Spleen (tissue), 11 donors: ENCODE measurements at regions not wholly inside any gene's neighbourhood (a gene's known extent, or its start where the extent isn't known, plus 50 kb on each side); places are given as distances from the start of the nearest gene placed in this dataset.

ENCODE experiments used
- DNase-seq: peaks from one replicate; pipeline ENCODE4 v3.0.0-alpha.2; 2020
- H3K27ac ChIP-seq, 8 donors: fragments of 200-600 bp; sonication (generic) in 7 of 8; 1 replicate in 4 of 8; 2 replicates in 4 of 8; pipeline versions ENCODE4 v1.5.0 to v1.8.0; 2016 to 2021; ENCODE audit warnings: inconsistent platforms in 4 of 8, mild to moderate bottlenecking in 4 of 8, moderate library complexity in 1 of 8
- H3K27me3 ChIP-seq, 7 donors: fragments of 200-600 bp; sonication (generic) in 6 of 7; replicated peaks in 1 of 7; 1 replicate in 4 of 7; 2 replicates in 3 of 7; pipeline versions ENCODE4 v1.5.0 to v1.8.0; 2016 to 2021; ENCODE audit warnings: inconsistent platforms in 3 of 7, mild to moderate bottlenecking in 1 of 7
- H3K36me3 ChIP-seq, 6 donors: fragments of 200-600 bp; sonication (generic) in 5 of 6; 1 replicate in 4 of 6; 2 replicates in 2 of 6; pipeline versions ENCODE4 v1.5.0 to v1.8.0; 2016 to 2021; ENCODE audit warnings: inconsistent platforms in 2 of 6
- H3K4me1 ChIP-seq, 6 donors: fragments of 200-600 bp; sonication (generic) in 5 of 6; 1 replicate in 3 of 6; 2 replicates in 3 of 6; pipeline versions ENCODE4 v1.5.0 to v1.8.0; 2016 to 2021; ENCODE audit warnings: inconsistent platforms in 3 of 6
- H3K4me3 ChIP-seq, 8 donors: fragments of 200-600 bp; sonication (generic) in 7 of 8; 1 replicate in 4 of 8; 2 replicates in 4 of 8; pipeline versions ENCODE4 v1.5.0 to v1.8.0; 2016 to 2021; ENCODE audit warnings: inconsistent platforms in 4 of 8, mild to moderate bottlenecking in 4 of 8, moderate library complexity in 2 of 8
- H3K9me3 ChIP-seq, 8 donors: fragments of 200-600 bp; sonication (generic) in 7 of 8; 1 replicate in 4 of 8; 2 replicates in 4 of 8; pipeline versions ENCODE4 v1.5.0 to v1.8.0; 2016 to 2021; ENCODE audit warnings: inconsistent platforms in 4 of 8
- POLR2A ChIP-seq, 3 donors: fragments of 450-650 bp; IDR thresholded peaks; one replicate each; pipeline ENCODE4 v1.5.1; 2017; ENCODE audit warnings: antibody characterized with exemption in 3 of 3, mild to moderate bottlenecking in 1 of 3
- POLR2AphosphoS5 ChIP-seq, 3 donors: sonication (generic); formaldehyde crosslinking; IDR thresholded peaks; one replicate each; pipeline ENCODE4 v1.5.1; 2017; ENCODE audit warnings: antibody characterized with exemption in 3 of 3
- WGBS, 5 donors: extraction: QIAGEN DNeasy Blood & Tissue Kit in 3 of 5; methylation state at CpG; one replicate each; pipeline versions ENCODE4 v1.1.5 to v1.1.7; 2013 to 2018; 5-methylcytosine and 5-hydroxymethylcytosine counted together
- intact Hi-C: fragments of 100-400 bp; cut with DNase I; formaldehyde crosslinking; loops from one replicate; pipeline ENCODE4 v1.15.0; 2023; ENCODE audit warnings: low total_unique reads
- TF ChIP-seq, protein P1 (sequence below), 11 experiments: fragments of 200-600 bp in 7 of 11; fragments of 450-650 bp in 4 of 11; sonication (generic) in 4 of 11; IDR thresholded peaks in 8 of 11; conservative IDR thresholded peaks in 3 of 11; 1 replicate in 7 of 11; 2 replicates in 4 of 11; pipeline versions ENCODE4 v1.4.0 to v1.8.0; 2016 to 2021; ENCODE audit warnings: antibody characterized with exemption in 11 of 11, inconsistent platforms in 4 of 11, mild to moderate bottlenecking in 1 of 11
- donor health status: healthy with polysubstance abuse.
- donor health status: DM: no; HTN: no; CAD: no; lungs with moderate emphysema.
- donor health status: DM: no; HTN: no; CAD: no.
- donor health status: Bipolar disorder and iron deficiency.
- donor health status: healthy.
- donor health status: DM: no; HTN: no; CAD: no.
- donor health status: DM: yes; HTN: yes; CAD: no.

DNA sequence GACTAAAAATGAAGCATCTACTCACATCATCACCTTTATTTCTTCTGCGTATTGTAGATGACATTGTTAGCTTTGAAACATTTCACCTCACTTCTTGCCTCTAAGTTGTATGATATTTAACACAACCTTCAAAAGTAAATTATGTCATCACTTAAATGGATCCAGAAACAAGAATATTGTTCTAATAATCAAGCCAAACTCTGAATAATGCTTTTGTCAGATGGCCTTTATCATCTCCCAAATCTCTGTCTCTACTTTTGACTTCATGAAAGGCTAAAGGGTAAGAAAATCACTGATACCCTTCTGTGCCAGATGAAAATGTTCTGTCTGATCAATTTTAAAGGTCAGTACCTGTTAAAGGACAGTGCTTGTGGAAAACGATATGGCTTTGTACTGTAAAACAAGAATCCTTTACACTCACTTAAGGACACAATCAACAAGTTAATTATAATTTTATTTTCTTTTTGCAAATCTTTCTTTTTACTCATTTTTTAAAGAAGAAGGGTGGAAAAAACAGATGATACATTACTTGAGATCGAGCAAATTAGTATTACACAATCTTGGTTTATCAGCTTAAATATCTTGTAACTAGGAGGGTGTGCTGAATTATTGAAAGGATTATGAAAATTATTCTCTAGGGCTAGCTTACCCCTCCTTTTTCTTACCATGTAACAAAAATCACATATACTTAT, 309.4 kb upstream of the IGFBP3 start:
- no peaks in the 10 kb centered on the region for H3K27me3 ChIP-seq
- WGBS, 5 donors = 48 to 87% (median 75%) methylated on average over 3 of the region's 3 CpGs

DNA sequence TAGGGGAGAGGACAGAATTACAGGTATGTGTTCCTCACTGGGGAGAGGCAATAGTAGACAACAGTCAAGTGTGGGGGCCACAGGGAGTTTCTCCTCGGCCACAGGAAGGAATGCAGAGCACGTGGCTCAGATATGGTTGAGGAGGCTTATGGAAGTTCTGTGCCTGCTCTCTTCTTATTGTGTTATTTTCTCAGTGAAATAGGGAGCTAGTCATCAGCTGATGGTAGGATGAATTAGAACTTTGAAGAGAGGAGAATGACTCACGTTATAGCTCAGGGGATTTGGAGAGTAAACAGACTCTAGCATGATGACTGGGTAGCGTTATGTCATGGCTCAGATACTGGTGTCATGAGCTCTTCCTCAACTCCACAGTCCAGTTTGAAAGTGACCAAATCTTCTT, 308.3 kb upstream of the IGFBP3 start:
- H3K4me1 ChIP-seq = no peaks in the 10 kb centered on the region
- H3K27me3 ChIP-seq = no peaks in the 10 kb centered on the region
- H3K9me3 ChIP-seq = no peaks in the 10 kb centered on the region
- DNase-seq = no peak
- no peak overlapping the region for H3K4me3 ChIP-seq
- intact Hi-C loops = no loop called here
- no peaks in the 10 kb centered on the region for H3K36me3 ChIP-seq
- 69 to 87% (median 78%) methylated on average over 4 of the region's 4 CpGs for WGBS, 5 donors
- H3K27ac ChIP-seq = no peak overlapping the region
- TF ChIP-seq, protein P1, sequence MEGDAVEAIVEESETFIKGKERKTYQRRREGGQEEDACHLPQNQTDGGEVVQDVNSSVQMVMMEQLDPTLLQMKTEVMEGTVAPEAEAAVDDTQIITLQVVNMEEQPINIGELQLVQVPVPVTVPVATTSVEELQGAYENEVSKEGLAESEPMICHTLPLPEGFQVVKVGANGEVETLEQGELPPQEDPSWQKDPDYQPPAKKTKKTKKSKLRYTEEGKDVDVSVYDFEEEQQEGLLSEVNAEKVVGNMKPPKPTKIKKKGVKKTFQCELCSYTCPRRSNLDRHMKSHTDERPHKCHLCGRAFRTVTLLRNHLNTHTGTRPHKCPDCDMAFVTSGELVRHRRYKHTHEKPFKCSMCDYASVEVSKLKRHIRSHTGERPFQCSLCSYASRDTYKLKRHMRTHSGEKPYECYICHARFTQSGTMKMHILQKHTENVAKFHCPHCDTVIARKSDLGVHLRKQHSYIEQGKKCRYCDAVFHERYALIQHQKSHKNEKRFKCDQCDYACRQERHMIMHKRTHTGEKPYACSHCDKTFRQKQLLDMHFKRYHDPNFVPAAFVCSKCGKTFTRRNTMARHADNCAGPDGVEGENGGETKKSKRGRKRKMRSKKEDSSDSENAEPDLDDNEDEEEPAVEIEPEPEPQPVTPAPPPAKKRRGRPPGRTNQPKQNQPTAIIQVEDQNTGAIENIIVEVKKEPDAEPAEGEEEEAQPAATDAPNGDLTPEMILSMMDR (IDR thresholded peaks at IDR 0.05 in 8 of 11, conservative IDR thresholded peaks at IDR 0.05 in 3 of 11) = no peak
- TF ChIP-seq POLR2A (IDR thresholded peaks at IDR 0.05) (no peak), POLR2AphosphoS5 (IDR thresholded peaks at IDR 0.05) (no peak)

More for the DNA sequence above, 309.4 kb upstream of the IGFBP3 start:
- DNase-seq = no peak
- no peak overlapping the region for H3K27ac ChIP-seq
- intact Hi-C loops = no loop called here
- H3K36me3 ChIP-seq = no peaks in the 10 kb centered on the region
- H3K9me3 ChIP-seq = no peaks in the 10 kb centered on the region
- no peaks in the 10 kb centered on the region for H3K4me1 ChIP-seq
- no peak overlapping the region for H3K4me3 ChIP-seq
- TF ChIP-seq, protein P1 (IDR thresholded peaks at IDR 0.05 in 8 of 11, conservative IDR thresholded peaks at IDR 0.05 in 3 of 11) = no peak
- TF ChIP-seq POLR2A (IDR thresholded peaks at IDR 0.05) (no peak), POLR2AphosphoS5 (IDR thresholded peaks at IDR 0.05) (no peak)

DNA sequence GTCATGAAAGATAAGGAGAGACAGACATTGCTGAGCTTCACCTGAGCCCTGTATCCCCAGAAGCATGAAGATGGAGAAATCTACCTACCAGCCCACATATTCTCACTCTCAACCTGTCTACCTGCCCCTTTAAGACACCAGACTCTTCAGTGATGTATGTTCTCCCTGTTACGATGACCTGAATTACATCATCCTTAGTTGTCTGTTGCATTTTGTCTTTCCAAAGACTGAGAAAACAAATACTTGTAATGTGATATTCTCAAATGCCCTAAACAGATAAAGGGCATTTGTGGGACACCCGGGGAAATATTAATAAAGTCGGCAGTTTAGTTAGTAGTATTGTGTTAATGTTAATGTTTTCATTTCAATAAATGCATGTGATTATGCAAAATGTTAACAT, 305.8 kb upstream of the IGFBP3 start:
- TF ChIP-seq, protein P1 (IDR thresholded peaks at IDR 0.05 in 8 of 11, conservative IDR thresholded peaks at IDR 0.05 in 3 of 11) = no peak
- TF ChIP-seq POLR2A (IDR thresholded peaks at IDR 0.05) (no peak), POLR2AphosphoS5 (IDR thresholded peaks at IDR 0.05) (no peak)
- no peaks in the 10 kb centered on the region for H3K4me1 ChIP-seq
- H3K9me3 ChIP-seq = no peaks in the 10 kb centered on the region
- WGBS, 5 donors = 86 to 92% (median 90%) methylated on average over 3 of the region's 3 CpGs
- no peaks in the 10 kb centered on the region for H3K36me3 ChIP-seq
- H3K27me3 ChIP-seq = no peaks in the 10 kb centered on the region
- no peak overlapping the region for H3K27ac ChIP-seq
- no peak overlapping the region for H3K4me3 ChIP-seq
- DNase-seq = no peak
- intact Hi-C loops = no loop called here

DNA sequence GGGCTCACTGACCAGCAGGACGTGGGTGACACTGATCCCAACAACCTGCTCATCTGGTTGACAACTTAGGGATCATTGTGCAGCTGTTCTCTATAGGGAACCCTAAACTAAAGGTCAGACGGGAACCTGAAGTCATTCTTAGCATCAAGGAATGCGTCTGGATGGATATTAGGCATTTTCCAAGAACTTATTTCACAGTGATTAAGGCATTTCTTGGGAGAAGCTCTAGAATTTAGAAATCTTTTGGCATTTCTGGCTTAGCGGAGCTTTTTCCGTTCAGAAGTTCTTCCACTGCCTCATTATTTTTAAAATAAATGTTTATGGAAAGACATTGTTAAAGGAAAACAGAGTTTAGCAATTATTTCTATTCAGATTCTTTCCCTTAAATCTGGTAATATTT, 303.3 kb upstream of the IGFBP3 start:
- H3K27ac ChIP-seq = no peak overlapping the region
- intact Hi-C loops = no loop called here
- H3K9me3 ChIP-seq = no peaks in the 10 kb centered on the region
- H3K4me3 ChIP-seq = no peak overlapping the region
- TF ChIP-seq POLR2A (IDR thresholded peaks at IDR 0.05) (no peak), POLR2AphosphoS5 (IDR thresholded peaks at IDR 0.05) (no peak)
- TF ChIP-seq, protein P1 (IDR thresholded peaks at IDR 0.05 in 8 of 11, conservative IDR thresholded peaks at IDR 0.05 in 3 of 11) = no peak
- no peaks in the 10 kb centered on the region for H3K27me3 ChIP-seq
- DNase-seq = no peak
- WGBS, 5 donors = 63 to 79% (median 70%) methylated on average over 5 of the region's 5 CpGs
- H3K36me3 ChIP-seq = no peaks in the 10 kb centered on the region
- H3K4me1 ChIP-seq = no peaks in the 10 kb centered on the region
